SK-N-SH (cell line): ENCODE measurements at regions not wholly inside any gene's neighbourhood (a gene's known extent, or its start where the extent isn't known, plus 50 kb on each side); places are given as distances from the start of the nearest gene placed in this dataset.

Source experiments
- CHD2 ChIP-seq: fragments of 150-350 bp; IDR thresholded peaks from 2 replicates; pipeline ENCODE4 v1.6.1; 2018; ENCODE audit warnings: low read length; ENCODE audit not compliant: partially characterized antibody
- EP300 ChIP-seq, 2 experiments: IDR thresholded peaks; 2 replicates each; pipeline versions ENCODE4 v1.4.0 to v1.6.1; 2012; ENCODE audit warnings: borderline replicate concordance in 1 of 2, low read depth in 1 of 2, low read length in 1 of 2
- EZH2phosphoT487 ChIP-seq: fragments of 200-600 bp; sonication (generic); IDR thresholded peaks from 2 replicates; pipeline ENCODE4 v1.6.1; 2017; ENCODE audit warnings: low read depth, mixed run types, mild to moderate bottlenecking, antibody characterized with exemption, moderate library complexity, borderline replicate concordance
- FOXJ3 ChIP-seq: sonication (generic); formaldehyde crosslinking; IDR thresholded peaks from 2 replicates; pipeline ENCODE4 v1.5.1; 2020; ENCODE audit warnings: mild to moderate bottlenecking, missing genetic modification reagents
- MXI1 ChIP-seq: IDR thresholded peaks from 2 replicates; pipeline ENCODE4 v1.6.1; 2012; ENCODE audit warnings: mild to moderate bottlenecking, low read depth, low read length, improper control_type of control experiment
- NFIC ChIP-seq: IDR thresholded peaks from 2 replicates; pipeline ENCODE4 v1.4.0; 2012; ENCODE audit warnings: borderline replicate concordance
- POLR2AphosphoS5 ChIP-seq: IDR thresholded peaks from 2 replicates; pipeline ENCODE4 v1.6.1; 2012; ENCODE audit warnings: low read depth, low read length
- TCF12 ChIP-seq: IDR thresholded peaks from 2 replicates; pipeline ENCODE4 v1.4.0; 2012
- YY1 ChIP-seq: IDR thresholded peaks from 2 replicates; pipeline ENCODE4 v1.4.0; 2012; ENCODE audit warnings: low read depth, mild to moderate bottlenecking
- TF ChIP-seq, protein P1 (sequence below): fragments of 200-600 bp; sonication (generic); IDR thresholded peaks from 2 replicates; pipeline ENCODE4 v1.6.1; 2017; ENCODE audit warnings: antibody characterized with exemption, mild to moderate bottlenecking, moderate library complexity
- TF ChIP-seq, protein P2 (sequence below): IDR thresholded peaks from 2 replicates; pipeline ENCODE4 v1.6.1; 2012; ENCODE audit warnings: mild to moderate bottlenecking, low read depth, low read length, moderate library complexity
- TF ChIP-seq, protein P3 (sequence below): IDR thresholded peaks from 2 replicates; pipeline ENCODE4 v1.4.0; 2012; ENCODE audit warnings: low read depth, borderline replicate concordance

DNA sequence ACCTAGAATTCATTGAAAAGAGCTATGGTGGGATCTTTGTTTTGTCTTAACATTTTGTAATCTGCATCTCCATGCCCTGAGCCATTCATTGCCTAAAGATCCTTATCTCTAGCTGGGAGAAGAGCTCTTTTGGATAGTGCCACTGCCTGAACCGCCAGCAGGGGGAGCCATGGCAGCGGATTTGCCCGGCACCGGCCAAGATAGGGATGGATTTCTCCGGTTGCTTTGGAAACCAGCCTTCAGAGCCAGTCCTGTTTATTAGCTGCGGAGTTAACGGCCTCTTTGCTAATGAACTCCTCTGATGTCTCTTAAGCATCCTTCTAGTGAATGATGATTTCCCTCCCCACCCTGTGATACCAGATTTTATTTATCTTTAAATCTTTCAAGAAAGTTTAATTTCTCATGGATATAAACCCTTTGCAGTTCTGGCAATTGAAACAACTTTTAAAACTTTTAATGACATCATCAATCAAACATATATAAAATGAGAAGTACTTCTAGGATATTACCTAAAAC, 58.2 kb upstream of the LYZL2 start:
- TF ChIP-seq EP300 (IDR thresholded peaks at IDR 0.05; ENCODE audit: borderline replicate concordance in 1 of 2, low read depth in 1 of 2, low read length in 1 of 2) (no peak), EZH2phosphoT487 (no peak), NFIC (no peak), CHD2 (peak; percentile 17), TCF12 (no peak), POLR2AphosphoS5 (no peak), FOXJ3 (CRISPR knock-in tag) (no peak), YY1 (no peak), MXI1 (no peak)
- TF ChIP-seq, protein P1, sequence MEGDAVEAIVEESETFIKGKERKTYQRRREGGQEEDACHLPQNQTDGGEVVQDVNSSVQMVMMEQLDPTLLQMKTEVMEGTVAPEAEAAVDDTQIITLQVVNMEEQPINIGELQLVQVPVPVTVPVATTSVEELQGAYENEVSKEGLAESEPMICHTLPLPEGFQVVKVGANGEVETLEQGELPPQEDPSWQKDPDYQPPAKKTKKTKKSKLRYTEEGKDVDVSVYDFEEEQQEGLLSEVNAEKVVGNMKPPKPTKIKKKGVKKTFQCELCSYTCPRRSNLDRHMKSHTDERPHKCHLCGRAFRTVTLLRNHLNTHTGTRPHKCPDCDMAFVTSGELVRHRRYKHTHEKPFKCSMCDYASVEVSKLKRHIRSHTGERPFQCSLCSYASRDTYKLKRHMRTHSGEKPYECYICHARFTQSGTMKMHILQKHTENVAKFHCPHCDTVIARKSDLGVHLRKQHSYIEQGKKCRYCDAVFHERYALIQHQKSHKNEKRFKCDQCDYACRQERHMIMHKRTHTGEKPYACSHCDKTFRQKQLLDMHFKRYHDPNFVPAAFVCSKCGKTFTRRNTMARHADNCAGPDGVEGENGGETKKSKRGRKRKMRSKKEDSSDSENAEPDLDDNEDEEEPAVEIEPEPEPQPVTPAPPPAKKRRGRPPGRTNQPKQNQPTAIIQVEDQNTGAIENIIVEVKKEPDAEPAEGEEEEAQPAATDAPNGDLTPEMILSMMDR: peak; percentile 92
- TF ChIP-seq, protein P2, sequence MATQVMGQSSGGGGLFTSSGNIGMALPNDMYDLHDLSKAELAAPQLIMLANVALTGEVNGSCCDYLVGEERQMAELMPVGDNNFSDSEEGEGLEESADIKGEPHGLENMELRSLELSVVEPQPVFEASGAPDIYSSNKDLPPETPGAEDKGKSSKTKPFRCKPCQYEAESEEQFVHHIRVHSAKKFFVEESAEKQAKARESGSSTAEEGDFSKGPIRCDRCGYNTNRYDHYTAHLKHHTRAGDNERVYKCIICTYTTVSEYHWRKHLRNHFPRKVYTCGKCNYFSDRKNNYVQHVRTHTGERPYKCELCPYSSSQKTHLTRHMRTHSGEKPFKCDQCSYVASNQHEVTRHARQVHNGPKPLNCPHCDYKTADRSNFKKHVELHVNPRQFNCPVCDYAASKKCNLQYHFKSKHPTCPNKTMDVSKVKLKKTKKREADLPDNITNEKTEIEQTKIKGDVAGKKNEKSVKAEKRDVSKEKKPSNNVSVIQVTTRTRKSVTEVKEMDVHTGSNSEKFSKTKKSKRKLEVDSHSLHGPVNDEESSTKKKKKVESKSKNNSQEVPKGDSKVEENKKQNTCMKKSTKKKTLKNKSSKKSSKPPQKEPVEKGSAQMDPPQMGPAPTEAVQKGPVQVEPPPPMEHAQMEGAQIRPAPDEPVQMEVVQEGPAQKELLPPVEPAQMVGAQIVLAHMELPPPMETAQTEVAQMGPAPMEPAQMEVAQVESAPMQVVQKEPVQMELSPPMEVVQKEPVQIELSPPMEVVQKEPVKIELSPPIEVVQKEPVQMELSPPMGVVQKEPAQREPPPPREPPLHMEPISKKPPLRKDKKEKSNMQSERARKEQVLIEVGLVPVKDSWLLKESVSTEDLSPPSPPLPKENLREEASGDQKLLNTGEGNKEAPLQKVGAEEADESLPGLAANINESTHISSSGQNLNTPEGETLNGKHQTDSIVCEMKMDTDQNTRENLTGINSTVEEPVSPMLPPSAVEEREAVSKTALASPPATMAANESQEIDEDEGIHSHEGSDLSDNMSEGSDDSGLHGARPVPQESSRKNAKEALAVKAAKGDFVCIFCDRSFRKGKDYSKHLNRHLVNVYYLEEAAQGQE: no peak
- TF ChIP-seq, protein P3, sequence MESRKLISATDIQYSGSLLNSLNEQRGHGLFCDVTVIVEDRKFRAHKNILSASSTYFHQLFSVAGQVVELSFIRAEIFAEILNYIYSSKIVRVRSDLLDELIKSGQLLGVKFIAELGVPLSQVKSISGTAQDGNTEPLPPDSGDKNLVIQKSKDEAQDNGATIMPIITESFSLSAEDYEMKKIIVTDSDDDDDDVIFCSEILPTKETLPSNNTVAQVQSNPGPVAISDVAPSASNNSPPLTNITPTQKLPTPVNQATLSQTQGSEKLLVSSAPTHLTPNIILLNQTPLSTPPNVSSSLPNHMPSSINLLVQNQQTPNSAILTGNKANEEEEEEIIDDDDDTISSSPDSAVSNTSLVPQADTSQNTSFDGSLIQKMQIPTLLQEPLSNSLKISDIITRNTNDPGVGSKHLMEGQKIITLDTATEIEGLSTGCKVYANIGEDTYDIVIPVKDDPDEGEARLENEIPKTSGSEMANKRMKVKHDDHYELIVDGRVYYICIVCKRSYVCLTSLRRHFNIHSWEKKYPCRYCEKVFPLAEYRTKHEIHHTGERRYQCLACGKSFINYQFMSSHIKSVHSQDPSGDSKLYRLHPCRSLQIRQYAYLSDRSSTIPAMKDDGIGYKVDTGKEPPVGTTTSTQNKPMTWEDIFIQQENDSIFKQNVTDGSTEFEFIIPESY: no peak
